ENCODE measurements at regions not wholly inside any gene's neighbourhood (a gene's known extent, or its start where the extent isn't known, plus 50 kb on each side); places are given as distances from the start of the nearest gene placed in this dataset.
A peak's percentile ranks its signal among the peaks of the same experiment; 100 is the strongest.

- H3K27ac Mint-ChIP-seq (ENCODE audit: unreplicated experiment) = no peak overlapping the region
- peaks cover 1% of the 10 kb centered on the region for H3K27me3 Mint-ChIP-seq (ENCODE audit: unreplicated experiment)
- no peak overlapping the region for H3K4me3 Mint-ChIP-seq (ENCODE audit: unreplicated experiment)
- H3K4me1 Mint-ChIP-seq (ENCODE audit: unreplicated experiment) = no peaks in the 10 kb centered on the region
- H3K9me3 Mint-ChIP-seq (ENCODE audit: unreplicated experiment) = peaks cover 3% of the 10 kb centered on the region
- no peak for DNase-seq (ENCODE audit: low spot score)
- peaks cover 3% of the 10 kb centered on the region for H3K36me3 Mint-ChIP-seq (ENCODE audit: low read depth, unreplicated experiment)
- TF ChIP-seq, protein P1, sequence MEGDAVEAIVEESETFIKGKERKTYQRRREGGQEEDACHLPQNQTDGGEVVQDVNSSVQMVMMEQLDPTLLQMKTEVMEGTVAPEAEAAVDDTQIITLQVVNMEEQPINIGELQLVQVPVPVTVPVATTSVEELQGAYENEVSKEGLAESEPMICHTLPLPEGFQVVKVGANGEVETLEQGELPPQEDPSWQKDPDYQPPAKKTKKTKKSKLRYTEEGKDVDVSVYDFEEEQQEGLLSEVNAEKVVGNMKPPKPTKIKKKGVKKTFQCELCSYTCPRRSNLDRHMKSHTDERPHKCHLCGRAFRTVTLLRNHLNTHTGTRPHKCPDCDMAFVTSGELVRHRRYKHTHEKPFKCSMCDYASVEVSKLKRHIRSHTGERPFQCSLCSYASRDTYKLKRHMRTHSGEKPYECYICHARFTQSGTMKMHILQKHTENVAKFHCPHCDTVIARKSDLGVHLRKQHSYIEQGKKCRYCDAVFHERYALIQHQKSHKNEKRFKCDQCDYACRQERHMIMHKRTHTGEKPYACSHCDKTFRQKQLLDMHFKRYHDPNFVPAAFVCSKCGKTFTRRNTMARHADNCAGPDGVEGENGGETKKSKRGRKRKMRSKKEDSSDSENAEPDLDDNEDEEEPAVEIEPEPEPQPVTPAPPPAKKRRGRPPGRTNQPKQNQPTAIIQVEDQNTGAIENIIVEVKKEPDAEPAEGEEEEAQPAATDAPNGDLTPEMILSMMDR (IDR thresholded peaks at IDR 0.05; ENCODE audit: unreplicated experiment) = no peak
Measured at GRCh38 chr15:35649575-35649974, 103.6 kb upstream of the DPH6 start.

- Mint-ChIP-seq H3K27ac (ENCODE audit: unreplicated experiment) (no peak overlapping the region), H3K9me3 (ENCODE audit: unreplicated experiment) (peaks cover 3% of the 10 kb centered on the region), H3K4me1 (ENCODE audit: unreplicated experiment) (no peaks in the 10 kb centered on the region), H3K27me3 (ENCODE audit: unreplicated experiment) (peaks cover 1% of the 10 kb centered on the region), H3K4me3 (ENCODE audit: unreplicated experiment) (no peak overlapping the region), H3K36me3 (ENCODE audit: low read depth, unreplicated experiment) (peaks cover 7% of the 10 kb centered on the region)
- DNase-seq (ENCODE audit: low spot score) = no peak
- TF ChIP-seq, protein P1 (IDR thresholded peaks at IDR 0.05; ENCODE audit: unreplicated experiment) = no peak
Measured at GRCh38 chr15:35654332-35654731, 108.4 kb upstream of the DPH6 start.

GRCh38 chr15:35657679-35658311 lies 111.8 kb upstream of the DPH6 start:
- DNase-seq (ENCODE audit: low spot score) = no peak
- Mint-ChIP-seq H3K4me1 (ENCODE audit: unreplicated experiment) (no peaks in the 10 kb centered on the region), H3K9me3 (ENCODE audit: unreplicated experiment) (peaks cover 3% of the 10 kb centered on the region), H3K36me3 (ENCODE audit: low read depth, unreplicated experiment) (peaks cover 4% of the 10 kb centered on the region), H3K4me3 (ENCODE audit: unreplicated experiment) (peak overlapping the region; percentile 26), H3K27me3 (ENCODE audit: unreplicated experiment) (no peaks in the 10 kb centered on the region), H3K27ac (ENCODE audit: unreplicated experiment) (no peak overlapping the region)
- TF ChIP-seq, protein P1 (IDR thresholded peaks at IDR 0.05; ENCODE audit: unreplicated experiment) = no peak

GRCh38 chr15:35663956-35664355 lies 118.0 kb upstream of the DPH6 start:
- no peak for DNase-seq (ENCODE audit: low spot score)

GRCh38 chr15:35665896-35666536 lies 120.1 kb upstream of the DPH6 start:
- TF ChIP-seq, protein P1 (IDR thresholded peaks at IDR 0.05; ENCODE audit: unreplicated experiment) = no peak

More at GRCh38 chr15:35663956-35664355, 118.0 kb upstream of the DPH6 start:
- TF ChIP-seq, protein P1 (IDR thresholded peaks at IDR 0.05; ENCODE audit: unreplicated experiment) = no peak
- Mint-ChIP-seq H3K27me3 (ENCODE audit: unreplicated experiment) (no peaks in the 10 kb centered on the region), H3K36me3 (ENCODE audit: low read depth, unreplicated experiment) (no peaks in the 10 kb centered on the region), H3K4me3 (ENCODE audit: unreplicated experiment) (no peak overlapping the region), H3K4me1 (ENCODE audit: unreplicated experiment) (peaks cover 10% of the 10 kb centered on the region), H3K27ac (ENCODE audit: unreplicated experiment) (no peak overlapping the region), H3K9me3 (ENCODE audit: unreplicated experiment) (no peaks in the 10 kb centered on the region)

More at GRCh38 chr15:35665896-35666536, 120.1 kb upstream of the DPH6 start:
- H3K36me3 Mint-ChIP-seq (ENCODE audit: low read depth, unreplicated experiment) = no peaks in the 10 kb centered on the region
- H3K27me3 Mint-ChIP-seq (ENCODE audit: unreplicated experiment) = no peaks in the 10 kb centered on the region
- no peaks in the 10 kb centered on the region for H3K9me3 Mint-ChIP-seq (ENCODE audit: unreplicated experiment)
- no peak for DNase-seq (ENCODE audit: low spot score)
- H3K27ac Mint-ChIP-seq (ENCODE audit: unreplicated experiment) = no peak overlapping the region
- H3K4me1 Mint-ChIP-seq (ENCODE audit: unreplicated experiment) = peaks cover 25% of the 10 kb centered on the region
- H3K4me3 Mint-ChIP-seq (ENCODE audit: unreplicated experiment) = no peak overlapping the region
